T47D (cell line): ENCODE measurements at regions not wholly inside any gene's neighbourhood (a gene's known extent, or its start where the extent isn't known, plus 50 kb on each side); places are given as distances from the start of the nearest gene placed in this dataset.
"Not testable (repeated sequence)": the region's sequence is repeated elsewhere in the genome, so short reads cannot be mapped to it uniquely, and the experiment has no call there.

ENCODE experiments used
- DNase-seq, 2 experiments: peaks; one replicate each; pipeline versions ENCODE4 v3.0.0 to v3.0.0-alpha.2; 2011 to 2012; ENCODE audit warnings: low read depth in 1 of 2, low spot score in 1 of 2
- JUND ChIP-seq: IDR thresholded peaks from 2 replicates; pipeline ENCODE4 v1.6.1; 2012; ENCODE audit warnings: low read depth
- in situ Hi-C: cut with HindIII; loops from 2 replicates; pipeline ENCODE4 v1.10.0; 2016; ENCODE audit warnings: low sequenced_read_pairs, low pct_unique_long_range_greater_than_20kb

DNA sequence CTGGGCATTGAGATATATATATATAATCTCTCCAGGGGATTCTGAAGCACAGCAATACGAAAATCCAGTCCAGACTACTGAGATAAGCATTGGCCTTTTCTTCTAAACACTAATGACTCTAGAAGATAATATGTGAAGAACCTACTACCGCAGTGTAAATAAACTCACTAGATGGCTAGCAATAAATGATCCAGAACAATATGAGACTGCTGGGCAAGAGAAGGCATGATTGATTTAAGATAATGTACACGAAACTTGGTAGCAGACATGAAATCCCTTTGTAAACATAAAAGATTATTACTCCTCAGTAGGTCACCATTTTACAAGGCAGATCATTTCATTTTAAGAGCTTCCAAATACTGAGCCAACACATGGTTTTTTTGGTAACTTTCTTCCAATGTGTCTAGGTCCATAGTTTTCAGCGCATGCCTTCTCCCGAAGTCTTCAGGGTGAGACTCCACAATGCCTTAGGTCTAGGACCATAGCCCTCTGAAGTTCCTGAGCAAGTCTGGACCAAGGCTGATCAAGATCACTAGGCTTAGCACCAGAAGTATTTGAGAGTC is 193.2 kb downstream of the LRRN1 start:
- in situ Hi-C loops: no loop called here
- DNase-seq: no peak
- no peak for TF ChIP-seq JUND

GRCh38 chr3:3998140-3998922 is 199.1 kb downstream of the LRRN1 start:
- in situ Hi-C loops: no loop called here
- DNase-seq: peak; percentile 21 to 80
- no peak for TF ChIP-seq JUND

DNA sequence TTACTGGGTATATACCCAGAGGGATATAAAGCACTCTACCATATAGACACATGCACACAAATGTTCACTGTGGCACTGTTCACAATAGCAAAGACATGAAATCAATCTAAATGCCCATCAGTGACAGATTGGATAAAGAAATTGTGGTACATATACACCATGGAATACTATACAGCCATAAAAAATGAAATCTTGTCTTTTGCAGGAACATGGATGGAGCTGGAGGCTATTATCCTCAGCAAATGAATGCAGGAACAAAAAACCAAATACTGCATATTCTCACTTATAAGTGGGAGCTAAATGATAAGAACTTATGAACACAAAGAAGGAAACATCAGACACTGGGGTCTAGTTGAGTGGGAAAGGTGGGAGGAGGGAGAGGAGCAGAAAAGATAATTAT is 200.1 kb downstream of the LRRN1 start:
- in situ Hi-C loops, DNase-seq: not testable (repeated sequence)

- in situ Hi-C loops: no loop called here
- no peak for DNase-seq
- TF ChIP-seq JUND: no peak
These were observed 202.7 kb downstream of the LRRN1 start for GRCh38 chr3:4001976-4002375.

DNA sequence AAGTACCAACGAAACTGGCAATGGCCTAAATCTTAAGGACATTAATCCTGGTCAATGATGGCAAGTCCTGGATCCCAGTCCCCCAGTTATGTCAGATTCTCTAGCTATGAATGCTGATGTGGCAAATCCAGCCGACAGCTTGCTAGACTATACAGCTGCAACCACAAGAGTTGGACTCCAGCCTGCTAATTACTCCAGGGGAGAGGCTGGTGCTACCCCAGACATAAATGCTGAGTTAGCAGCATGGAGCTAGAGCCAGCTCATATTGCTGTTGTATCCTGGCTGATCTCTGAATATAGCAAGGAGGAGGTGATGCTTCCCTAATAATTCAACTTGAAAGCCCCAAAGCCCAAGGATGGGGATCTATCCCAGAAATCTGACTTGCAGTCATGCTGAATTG is 207.1 kb downstream of the LRRN1 start:
- DNase-seq: no peak
- in situ Hi-C loops: no loop called here
- no peak for TF ChIP-seq JUND

GRCh38 chr3:4008205-4008604 is 209.0 kb downstream of the LRRN1 start:
- TF ChIP-seq JUND: no peak
- in situ Hi-C loops: no loop called here
- no peak for DNase-seq

DNA sequence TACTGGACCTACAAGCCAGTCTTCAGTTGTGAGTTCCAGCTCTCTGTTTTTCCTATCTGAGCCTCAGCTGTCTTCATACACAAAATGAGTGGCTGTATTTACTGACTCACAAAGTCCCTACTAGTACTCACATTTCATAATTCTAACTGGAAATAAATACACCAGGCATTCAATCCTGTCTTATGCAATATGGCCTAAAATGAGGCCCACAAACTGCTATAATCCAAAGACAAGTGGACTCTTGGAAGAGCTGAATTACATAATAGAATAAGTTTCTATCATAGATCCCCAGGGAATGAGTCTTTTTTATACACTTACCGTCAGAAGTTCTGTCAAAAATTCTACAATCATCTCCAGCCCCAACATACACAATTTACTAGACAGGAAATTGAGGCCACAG is 211.9 kb downstream of the LRRN1 start:
- no peak for DNase-seq
- TF ChIP-seq JUND: no peak
- in situ Hi-C loops: no loop called here

- in situ Hi-C loops: no loop called here
- no peak for DNase-seq
- no peak for TF ChIP-seq JUND
These were observed 216.2 kb downstream of the LRRN1 start for GRCh38 chr3:4015426-4015825.

DNA sequence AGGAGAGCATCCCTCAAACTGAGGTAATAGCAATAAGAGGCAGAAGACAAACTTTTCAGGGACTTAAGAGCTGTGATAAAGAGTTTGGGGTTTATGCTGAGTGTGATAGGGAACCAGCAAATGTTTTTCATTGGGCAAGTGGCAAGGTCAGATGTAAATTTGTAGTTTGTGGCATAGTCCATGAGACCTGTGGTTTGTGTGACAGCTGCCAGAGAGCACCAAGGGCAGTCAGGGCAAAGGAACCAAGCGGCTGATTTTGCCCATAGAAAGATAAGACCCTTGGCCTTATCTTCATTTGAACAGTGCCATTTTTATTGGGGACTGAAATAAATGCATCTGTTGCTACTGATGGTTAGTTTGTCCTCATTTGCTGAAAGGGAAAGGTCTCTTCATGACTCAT is 220.3 kb downstream of the LRRN1 start:
- in situ Hi-C loops: no loop called here
- no peak for TF ChIP-seq JUND
- no peak for DNase-seq

GRCh38 chr3:4021162-4021561 is 221.9 kb downstream of the LRRN1 start:
- peak in 1 of 2 experiments; percentile 52 for DNase-seq
- in situ Hi-C loops: no loop called here
- no peak for TF ChIP-seq JUND

DNA sequence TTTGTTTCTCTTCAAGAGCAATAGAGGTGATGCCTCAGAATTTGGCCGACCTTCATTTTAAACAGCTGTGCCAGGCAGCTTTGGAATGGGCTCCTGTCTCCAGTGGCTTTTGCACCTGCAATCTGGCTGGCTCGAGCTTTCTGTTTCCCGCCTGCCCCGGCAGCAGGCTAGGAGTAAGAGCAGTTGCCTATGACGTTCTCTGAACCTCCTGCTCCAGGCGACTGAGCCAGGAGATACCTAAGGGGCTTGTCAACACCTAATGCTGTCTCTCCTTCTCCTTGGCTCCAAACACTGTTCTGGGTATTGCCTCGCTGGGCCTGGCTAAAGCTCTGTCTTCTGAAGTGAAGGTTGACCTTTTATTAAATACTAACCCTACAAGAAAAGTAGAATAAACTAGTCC is 229.9 kb downstream of the LRRN1 start:
- TF ChIP-seq JUND: no peak
- DNase-seq: no peak
- in situ Hi-C loops: no loop called here

DNA sequence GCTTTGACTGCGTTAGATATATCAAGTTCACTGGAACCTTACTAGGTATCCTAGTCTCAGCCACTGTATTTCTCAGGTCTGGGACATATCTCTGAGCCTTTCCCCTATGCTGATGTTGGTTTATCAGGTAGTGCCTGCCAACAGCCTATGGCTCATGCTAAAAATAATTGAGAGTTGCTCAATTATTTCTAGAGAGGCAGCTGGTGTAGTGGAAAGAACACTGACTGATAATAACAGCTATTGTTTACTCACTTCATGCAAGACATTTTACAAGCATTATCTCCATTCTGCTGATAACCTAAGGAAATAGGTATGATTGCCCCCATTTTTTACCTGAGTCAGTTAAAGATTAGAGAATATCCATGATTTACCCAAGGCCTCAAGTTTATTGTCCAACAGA is 231.4 kb downstream of the LRRN1 start:
- in situ Hi-C loops: no loop called here
- DNase-seq: no peak
- no peak for TF ChIP-seq JUND

DNA sequence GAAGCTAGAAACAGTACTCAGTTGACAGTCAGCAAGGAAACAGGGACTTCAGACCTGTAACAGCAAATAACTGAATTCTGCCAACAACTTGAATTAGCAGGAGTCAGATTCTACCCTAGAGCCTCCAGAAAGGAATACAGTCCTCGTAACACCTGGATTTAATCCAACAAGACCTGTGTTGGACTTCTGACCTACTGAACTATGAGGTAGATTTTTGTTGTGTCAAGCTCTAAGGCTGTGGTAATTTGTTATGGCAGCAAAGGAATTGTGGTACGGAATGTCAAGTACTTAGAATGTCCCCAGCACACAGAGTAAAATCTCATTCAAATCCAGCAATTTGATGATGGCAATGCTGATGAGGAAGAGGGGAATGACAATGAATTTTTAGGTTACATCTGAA is 234.1 kb downstream of the LRRN1 start:
- TF ChIP-seq JUND: no peak
- DNase-seq: no peak
- in situ Hi-C loops: no loop called here

DNA sequence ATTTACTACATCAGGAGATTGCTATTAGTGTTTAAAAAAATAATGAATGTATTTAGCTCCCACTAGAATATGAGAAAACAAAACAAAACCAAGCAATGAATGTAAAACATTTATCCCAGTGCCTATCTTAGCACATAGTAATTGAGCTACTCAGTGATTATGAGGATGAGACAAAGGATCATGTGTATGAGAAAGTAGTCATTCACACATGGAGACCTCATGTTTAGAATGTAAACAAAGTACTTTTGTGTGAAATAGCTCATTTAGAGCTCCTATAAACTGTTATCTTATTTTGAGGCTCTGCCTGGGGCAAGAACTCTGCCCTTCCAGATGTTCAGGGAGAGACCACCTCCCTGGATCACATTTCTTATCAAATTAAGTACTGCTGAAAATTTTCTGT is 236.8 kb downstream of the LRRN1 start:
- no peak for TF ChIP-seq JUND
- DNase-seq: no peak
- in situ Hi-C loops: no loop called here
